ENCODE measurements at regions not wholly inside any gene's neighbourhood (a gene's known extent, or its start where the extent isn't known, plus 50 kb on each side); places are given as distances from the start of the nearest gene placed in this dataset.

DNA sequence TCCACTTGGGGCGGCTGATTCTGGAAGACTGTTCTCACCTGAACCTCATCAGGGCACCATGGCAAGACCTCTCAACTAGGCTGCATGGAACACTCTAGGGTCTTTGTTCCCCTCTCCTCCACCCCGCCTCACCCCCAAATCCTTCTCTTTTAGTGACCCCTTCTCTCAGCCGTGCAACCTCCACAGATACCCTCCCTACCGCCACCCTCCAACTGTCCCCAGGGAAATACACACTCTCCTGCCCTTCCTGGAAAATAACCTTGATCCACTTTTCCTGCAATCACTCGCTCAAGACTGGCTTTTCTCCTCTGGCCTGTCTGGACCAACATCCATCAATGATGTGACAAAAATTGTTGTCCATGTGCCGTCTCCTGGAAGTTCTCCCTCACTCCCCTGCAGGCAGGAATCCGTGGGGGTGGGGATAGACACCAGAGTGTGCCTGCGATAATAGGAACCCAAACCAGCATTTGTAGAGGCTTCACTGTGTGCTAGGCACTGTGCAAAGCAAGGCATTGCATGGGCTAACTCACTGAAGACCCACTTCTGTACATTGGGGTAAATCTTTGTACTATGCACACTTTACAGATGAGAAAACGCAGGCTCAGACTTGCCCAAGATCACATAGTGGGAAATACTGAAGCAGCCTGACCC lies 160.1 kb upstream of the UBE2E1 start:
- ChIA-PET SMC1A (ENCODE audit: uncharacterized antibody, unreplicated experiment) (interaction anchor here (0.9 kb wide), 1 partner anchor 18 kb away, joined by 3 read pairs; no protein-coding TSS in a partner anchor), RAD21 (ENCODE audit: unreplicated experiment) (no interaction called here), POLR2A (no interaction called here), CTCF (no interaction called here)
- no peaks in the 10 kb centered on the region for H3K79me2 ChIP-seq (ENCODE audit: control insufficient read depth, insufficient read depth, low read length)
- no peak overlapping the region for H3K27ac ChIP-seq (ENCODE audit: control insufficient read depth, insufficient read depth)
- no peak for FAIRE-seq
- no peaks in the 10 kb centered on the region for H4K20me1 ChIP-seq (ENCODE audit: control insufficient read depth, insufficient read depth)
- TF ChIP-seq MTA3 (IDR thresholded peaks at IDR 0.05; ENCODE audit: borderline replicate concordance, low read length) (no peak), EED (IDR thresholded peaks at IDR 0.05; ENCODE audit: low read depth) (no peak), HDAC6 (IDR thresholded peaks at IDR 0.05; ENCODE audit: unreplicated experiment) (no peak), NR2C2 (IDR thresholded peaks at IDR 0.05; ENCODE audit: borderline replicate concordance, control insufficient read depth, insufficient read length, low read depth) (no peak), SREBF2 (IDR thresholded peaks at IDR 0.05; ENCODE audit: low read length) (no peak)
- TF ChIP-seq, protein P1, sequence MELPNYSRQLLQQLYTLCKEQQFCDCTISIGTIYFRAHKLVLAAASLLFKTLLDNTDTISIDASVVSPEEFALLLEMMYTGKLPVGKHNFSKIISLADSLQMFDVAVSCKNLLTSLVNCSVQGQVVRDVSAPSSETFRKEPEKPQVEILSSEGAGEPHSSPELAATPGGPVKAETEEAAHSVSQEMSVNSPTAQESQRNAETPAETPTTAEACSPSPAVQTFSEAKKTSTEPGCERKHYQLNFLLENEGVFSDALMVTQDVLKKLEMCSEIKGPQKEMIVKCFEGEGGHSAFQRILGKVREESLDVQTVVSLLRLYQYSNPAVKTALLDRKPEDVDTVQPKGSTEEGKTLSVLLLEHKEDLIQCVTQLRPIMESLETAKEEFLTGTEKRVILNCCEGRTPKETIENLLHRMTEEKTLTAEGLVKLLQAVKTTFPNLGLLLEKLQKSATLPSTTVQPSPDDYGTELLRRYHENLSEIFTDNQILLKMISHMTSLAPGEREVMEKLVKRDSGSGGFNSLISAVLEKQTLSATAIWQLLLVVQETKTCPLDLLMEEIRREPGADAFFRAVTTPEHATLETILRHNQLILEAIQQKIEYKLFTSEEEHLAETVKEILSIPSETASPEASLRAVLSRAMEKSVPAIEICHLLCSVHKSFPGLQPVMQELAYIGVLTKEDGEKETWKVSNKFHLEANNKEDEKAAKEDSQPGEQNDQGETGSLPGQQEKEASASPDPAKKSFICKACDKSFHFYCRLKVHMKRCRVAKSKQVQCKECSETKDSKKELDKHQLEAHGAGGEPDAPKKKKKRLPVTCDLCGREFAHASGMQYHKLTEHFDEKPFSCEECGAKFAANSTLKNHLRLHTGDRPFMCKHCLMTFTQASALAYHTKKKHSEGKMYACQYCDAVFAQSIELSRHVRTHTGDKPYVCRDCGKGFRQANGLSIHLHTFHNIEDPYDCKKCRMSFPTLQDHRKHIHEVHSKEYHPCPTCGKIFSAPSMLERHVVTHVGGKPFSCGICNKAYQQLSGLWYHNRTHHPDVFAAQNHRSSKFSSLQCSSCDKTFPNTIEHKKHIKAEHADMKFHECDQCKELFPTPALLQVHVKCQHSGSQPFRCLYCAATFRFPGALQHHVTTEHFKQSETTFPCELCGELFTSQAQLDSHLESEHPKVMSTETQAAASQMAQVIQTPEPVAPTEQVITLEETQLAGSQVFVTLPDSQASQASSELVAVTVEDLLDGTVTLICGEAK (IDR thresholded peaks at IDR 0.05; ENCODE audit: borderline replicate concordance) = no peak
- H3K4me3 ChIP-seq = no peak overlapping the region
- H3K4me1 ChIP-seq (ENCODE audit: control insufficient read depth, insufficient read depth, low read length) = peaks cover 21% of the 10 kb centered on the region
- no TSS peak for BruUV-seq (replicated peaks)
- H3K4me2 ChIP-seq (ENCODE audit: control insufficient read depth, insufficient read depth) = no peak overlapping the region
- no peak for DNase-seq (ENCODE audit: low read depth, low spot score)
- WGBS (ENCODE audit: insufficient coverage, insufficient replicate concordance, low lambda C conversion rate, missing lambda C conversion rate) = 79% methylated on average over 9 of the region's 9 CpGs
- no peak for ATAC-seq
- in situ Hi-C loops (cut with MboI) = no loop called here
- H2AFZ ChIP-seq (ENCODE audit: control insufficient read depth, low read depth, low read length) = no peak overlapping the region
- H3K9ac ChIP-seq (ENCODE audit: control insufficient read depth, insufficient read depth, low read length) = no peak overlapping the region
- no peaks in the 10 kb centered on the region for H3K27me3 ChIP-seq (replicated peaks in 1 of 2; ENCODE audit: control insufficient read depth in 2 of 2, insufficient read depth in 2 of 2, low read length in 1 of 2)
- H3K9me3 ChIP-seq (replicated peaks; ENCODE audit: control insufficient read depth, insufficient read depth, low read length) = no peaks in the 10 kb centered on the region
- intact Hi-C loops (cut with micrococcal nuclease; ENCODE audit: unreplicated experiment) = no loop called here
- H3K36me3 ChIP-seq (ENCODE audit: control insufficient read depth in 2 of 2, insufficient read depth in 2 of 2, low read length in 1 of 2) = no peaks in the 10 kb centered on the region
